GM19452 (cell line): ENCODE measurements at regions not wholly inside any gene's neighbourhood (a gene's known extent, or its start where the extent isn't known, plus 50 kb on each side); places are given as distances from the start of the nearest gene placed in this dataset.

Experiments
- ATAC-seq: cut with Tn5 transposase; IDR thresholded peaks from one replicate; pipeline ENCODE4 v1.9.1; 2021; ENCODE audit not compliant: unreplicated experiment

GRCh38 chr19:31594701-31595100, 245.5 kb upstream of the TSHZ3 start:
- ATAC-seq = no peak

- ATAC-seq = no peak
Observed at GRCh38 chr19:31595521-31595920, 246.3 kb upstream of the TSHZ3 start.

GRCh38 chr19:31596751-31597150, 247.5 kb upstream of the TSHZ3 start:
- no peak for ATAC-seq

GRCh38 chr19:31597616-31598015, 248.4 kb upstream of the TSHZ3 start:
- ATAC-seq = no peak

GRCh38 chr19:31598730-31599238, 249.5 kb upstream of the TSHZ3 start:
- no peak for ATAC-seq

GRCh38 chr19:31600731-31601295, 251.6 kb upstream of the TSHZ3 start:
- no peak for ATAC-seq

GRCh38 chr19:31601855-31602254, 252.6 kb upstream of the TSHZ3 start:
- ATAC-seq = no peak

- no peak for ATAC-seq
Observed at GRCh38 chr19:31602548-31602947, 253.3 kb upstream of the TSHZ3 start.

- no peak for ATAC-seq
Observed at GRCh38 chr19:31604493-31605040, 255.3 kb upstream of the TSHZ3 start.

- ATAC-seq = no peak
Observed at GRCh38 chr19:31610018-31610417, 260.8 kb upstream of the TSHZ3 start.

GRCh38 chr19:31611046-31611877, 262.0 kb upstream of the TSHZ3 start:
- no peak for ATAC-seq

GRCh38 chr19:31612873-31613272, 263.6 kb upstream of the TSHZ3 start:
- ATAC-seq = no peak

- ATAC-seq = no peak
Observed at GRCh38 chr19:31613683-31614219, 264.5 kb upstream of the TSHZ3 start.

- ATAC-seq = no peak
Observed at GRCh38 chr19:31616031-31616430, 266.8 kb upstream of the TSHZ3 start.

GRCh38 chr19:31617010-31617585, 267.9 kb upstream of the TSHZ3 start:
- ATAC-seq = no peak

GRCh38 chr19:31625056-31625455, 275.8 kb upstream of the TSHZ3 start:
- no peak for ATAC-seq

- no peak for ATAC-seq
Observed at GRCh38 chr19:31625575-31625974, 276.3 kb upstream of the TSHZ3 start.

GRCh38 chr19:31626941-31627340, 277.7 kb upstream of the TSHZ3 start:
- no peak for ATAC-seq

GRCh38 chr19:31627620-31628365, 278.6 kb upstream of the TSHZ3 start:
- no peak for ATAC-seq

- no peak for ATAC-seq
Observed at GRCh38 chr19:31629579-31630363, 280.5 kb upstream of the TSHZ3 start.
